ENCODE measurements at regions not wholly inside any gene's neighbourhood (a gene's known extent, or its start where the extent isn't known, plus 50 kb on each side); places are given as distances from the start of the nearest gene placed in this dataset.

DNA sequence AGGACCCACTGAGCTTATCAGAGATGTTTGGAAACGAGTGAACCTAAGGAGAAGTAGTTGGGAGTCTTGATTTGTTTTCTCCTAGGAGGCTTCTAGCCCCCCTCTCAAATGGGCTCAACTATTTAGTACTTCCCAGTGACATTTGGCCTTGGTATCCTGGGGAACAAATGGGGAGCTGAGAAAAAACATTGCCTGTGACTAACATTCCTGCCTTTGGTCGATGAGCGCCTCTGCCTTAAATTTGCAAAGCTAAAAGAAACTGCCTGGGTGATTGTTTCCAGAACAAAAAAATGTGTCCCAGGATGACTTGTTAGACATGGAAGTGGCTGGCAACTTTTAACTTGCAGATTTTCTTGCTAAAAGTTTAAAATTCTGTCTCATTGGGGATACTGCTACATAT lies 58.8 kb upstream of the IGFBP7 start:
- Histone ChIP-seq H4K20me1 (ENCODE audit: control insufficient read depth, insufficient read depth, insufficient read length) (no peaks in the 10 kb centered on the region), H2AFZ (ENCODE audit: low read length) (no peak overlapping the region), H3K79me2 (ENCODE audit: insufficient read depth, low read length) (no peaks in the 10 kb centered on the region), H3K9me3 (ENCODE audit: control insufficient read depth, low read depth, low read length) (no peaks in the 10 kb centered on the region), H2AK5ac (ENCODE audit: insufficient read length, low read length) (no peak overlapping the region), H2BK120ac (ENCODE audit: low read depth, low read length, poor library complexity, severe bottlenecking) (no peak overlapping the region), H4K5ac (ENCODE audit: insufficient read length, low read depth, low read length) (no peak overlapping the region), H3K27ac (ENCODE audit: insufficient read length, low read depth, low read length) (no peak overlapping the region), H2BK12ac (ENCODE audit: insufficient read length, low read depth, low read length) (no peak overlapping the region), H3K14ac (ENCODE audit: insufficient read depth, low read length) (no peak overlapping the region), H3T11ph (ENCODE audit: low read length) (no peak overlapping the region), H3K4me1 (ENCODE audit: insufficient read depth, low read length) (no peaks in the 10 kb centered on the region; the same call in 1 of the 2 replicates), H4K91ac (ENCODE audit: insufficient read length, low read depth, low read length) (no peak overlapping the region), H3K23me2 (ENCODE audit: insufficient read length, low read depth, low read length, poor library complexity, severe bottlenecking) (no peaks in the 10 kb centered on the region), H2BK20ac (ENCODE audit: low read depth, low read length, poor library complexity, severe bottlenecking) (no peak overlapping the region), H3K27me3 (ENCODE audit: insufficient read depth, low read length) (no peaks in the 10 kb centered on the region), H3K18ac (ENCODE audit: insufficient read length, low read depth, low read length) (no peak overlapping the region), H4K8ac (replicated peaks; ENCODE audit: insufficient read length, low read depth, low read length) (no peak overlapping the region), H3K4me2 (ENCODE audit: insufficient read depth, insufficient read length, low read length) (no peak overlapping the region), H3K4ac (ENCODE audit: low read depth, low read length) (no peak overlapping the region), H2BK5ac (ENCODE audit: insufficient read length, low read length) (no peak overlapping the region), H3K79me1 (ENCODE audit: insufficient read depth, low read depth, low read length, poor library complexity, severe bottlenecking) (no peaks in the 10 kb centered on the region), H3K23ac (ENCODE audit: insufficient read length, low read depth, low read length) (no peak overlapping the region), H3K9ac (ENCODE audit: extremely low read depth, insufficient read length, low read length) (no peak overlapping the region), H2BK15ac (ENCODE audit: low read depth, low read length) (no peak overlapping the region), H3K56ac (ENCODE audit: insufficient read length, low read depth, low read length) (no peak overlapping the region)
- Mint-ChIP-seq H3K9me3 (peaks cover 13% of the 10 kb centered on the region in 2 experiments), H3K4me3 (no peak overlapping the region), H3K27me3 (ENCODE audit: low read depth) (peaks cover 23% of the 10 kb centered on the region), H3K27ac (peak overlapping the region in 1 of 3 experiments; percentile 20; a peak in 1 of 7 replicates), H3K4me1 (peaks cover 24 to 27% of the 10 kb centered on the region in 2 experiments), H3K36me3 (ENCODE audit: insufficient read depth in 1 of 3, low read depth in 3 of 3) (peaks cover 2 to 11% (median 8%) of the 10 kb centered on the region in 3 experiments)
- WGBS (ENCODE audit: extremely low coverage, insufficient read length, low lambda C conversion rate), result no CpG with 5 or more reads among the region's 3 CpGs
- TF ChIP-seq, protein P1, sequence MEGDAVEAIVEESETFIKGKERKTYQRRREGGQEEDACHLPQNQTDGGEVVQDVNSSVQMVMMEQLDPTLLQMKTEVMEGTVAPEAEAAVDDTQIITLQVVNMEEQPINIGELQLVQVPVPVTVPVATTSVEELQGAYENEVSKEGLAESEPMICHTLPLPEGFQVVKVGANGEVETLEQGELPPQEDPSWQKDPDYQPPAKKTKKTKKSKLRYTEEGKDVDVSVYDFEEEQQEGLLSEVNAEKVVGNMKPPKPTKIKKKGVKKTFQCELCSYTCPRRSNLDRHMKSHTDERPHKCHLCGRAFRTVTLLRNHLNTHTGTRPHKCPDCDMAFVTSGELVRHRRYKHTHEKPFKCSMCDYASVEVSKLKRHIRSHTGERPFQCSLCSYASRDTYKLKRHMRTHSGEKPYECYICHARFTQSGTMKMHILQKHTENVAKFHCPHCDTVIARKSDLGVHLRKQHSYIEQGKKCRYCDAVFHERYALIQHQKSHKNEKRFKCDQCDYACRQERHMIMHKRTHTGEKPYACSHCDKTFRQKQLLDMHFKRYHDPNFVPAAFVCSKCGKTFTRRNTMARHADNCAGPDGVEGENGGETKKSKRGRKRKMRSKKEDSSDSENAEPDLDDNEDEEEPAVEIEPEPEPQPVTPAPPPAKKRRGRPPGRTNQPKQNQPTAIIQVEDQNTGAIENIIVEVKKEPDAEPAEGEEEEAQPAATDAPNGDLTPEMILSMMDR (conservative IDR thresholded peaks at IDR 0.05), result no peak
- no peak for DNase-seq
